ENCODE measurements at regions not wholly inside any gene's neighbourhood (a gene's known extent, or its start where the extent isn't known, plus 50 kb on each side); places are given as distances from the start of the nearest gene placed in this dataset.

DNA sequence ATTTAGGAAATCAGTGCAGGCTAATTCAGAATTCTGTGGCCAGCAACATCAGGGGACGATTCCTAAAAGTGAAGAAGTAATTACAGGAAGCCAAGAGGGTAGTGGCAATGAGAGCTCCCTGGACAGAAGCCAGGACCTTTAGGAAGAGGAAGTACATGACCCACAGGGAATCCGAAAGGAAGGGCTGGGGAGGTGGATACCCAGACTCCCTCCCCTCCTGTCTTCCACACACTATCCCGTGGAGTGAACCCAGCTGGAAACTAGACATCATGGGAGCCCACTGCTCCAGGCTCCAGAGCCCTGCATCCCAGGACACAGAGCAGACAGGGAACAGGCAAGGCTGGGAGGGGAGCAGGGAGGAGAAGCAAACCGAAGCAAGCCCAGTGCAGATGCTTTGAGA is 83.0 kb downstream of the SNX5 start:
- H3K27ac ChIP-seq = peak overlapping the region in 2 of 8 donors; percentile 13 to 37
- peak; percentile 47 for DNase-seq
- H3K9me3 ChIP-seq = peaks cover 0 to 14% (median 8%) of the 10 kb centered on the region in 8 donors
- no peaks in the 10 kb centered on the region for H3K36me3 ChIP-seq
- no peak overlapping the region for H3K4me3 ChIP-seq
- no peak for TF ChIP-seq POLR2A (IDR thresholded peaks at IDR 0.05)
- TF ChIP-seq POLR2AphosphoS5 (IDR thresholded peaks at IDR 0.05) = peak in 2 of 3 donors; percentile 45 to 55
- TF ChIP-seq, protein P1, sequence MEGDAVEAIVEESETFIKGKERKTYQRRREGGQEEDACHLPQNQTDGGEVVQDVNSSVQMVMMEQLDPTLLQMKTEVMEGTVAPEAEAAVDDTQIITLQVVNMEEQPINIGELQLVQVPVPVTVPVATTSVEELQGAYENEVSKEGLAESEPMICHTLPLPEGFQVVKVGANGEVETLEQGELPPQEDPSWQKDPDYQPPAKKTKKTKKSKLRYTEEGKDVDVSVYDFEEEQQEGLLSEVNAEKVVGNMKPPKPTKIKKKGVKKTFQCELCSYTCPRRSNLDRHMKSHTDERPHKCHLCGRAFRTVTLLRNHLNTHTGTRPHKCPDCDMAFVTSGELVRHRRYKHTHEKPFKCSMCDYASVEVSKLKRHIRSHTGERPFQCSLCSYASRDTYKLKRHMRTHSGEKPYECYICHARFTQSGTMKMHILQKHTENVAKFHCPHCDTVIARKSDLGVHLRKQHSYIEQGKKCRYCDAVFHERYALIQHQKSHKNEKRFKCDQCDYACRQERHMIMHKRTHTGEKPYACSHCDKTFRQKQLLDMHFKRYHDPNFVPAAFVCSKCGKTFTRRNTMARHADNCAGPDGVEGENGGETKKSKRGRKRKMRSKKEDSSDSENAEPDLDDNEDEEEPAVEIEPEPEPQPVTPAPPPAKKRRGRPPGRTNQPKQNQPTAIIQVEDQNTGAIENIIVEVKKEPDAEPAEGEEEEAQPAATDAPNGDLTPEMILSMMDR (IDR thresholded peaks at IDR 0.05 in 8 of 11, conservative IDR thresholded peaks at IDR 0.05 in 3 of 11) = no peak
- H3K27me3 ChIP-seq (replicated peaks in 1 of 7) = no peaks in the 10 kb centered on the region
- WGBS, 5 donors = 12 to 23% (median 20%) methylated on average over 4 of the region's 4 CpGs
- H3K4me1 ChIP-seq = peaks cover 15 to 48% (median 26%) of the 10 kb centered on the region in 6 donors
- intact Hi-C loops (cut with DNase I; ENCODE audit: low total_unique reads) = no loop called here

GRCh38 chr20:17885076-17885475 is 83.5 kb downstream of the SNX5 start:
- Histone ChIP-seq H3K4me1 (peaks cover 15 to 49% (median 27%) of the 10 kb centered on the region in 6 donors), H3K9me3 (peaks cover 0 to 10% (median 6%) of the 10 kb centered on the region in 8 donors), H3K27me3 (replicated peaks in 1 of 7) (no peaks in the 10 kb centered on the region), H3K36me3 (no peaks in the 10 kb centered on the region), H3K4me3 (no peak overlapping the region), H3K27ac (peak overlapping the region in 2 of 8 donors; percentile 13 to 37)
- no peak for TF ChIP-seq POLR2A (IDR thresholded peaks at IDR 0.05)
- TF ChIP-seq, protein P1 (IDR thresholded peaks at IDR 0.05 in 8 of 11, conservative IDR thresholded peaks at IDR 0.05 in 3 of 11) = no peak
- no peak for TF ChIP-seq POLR2AphosphoS5 (IDR thresholded peaks at IDR 0.05)
- DNase-seq = no peak
- intact Hi-C loops (cut with DNase I; ENCODE audit: low total_unique reads) = no loop called here
- 58 to 85% (median 85%) methylated on average over 3 of the region's 3 CpGs for WGBS, 5 donors

DNA sequence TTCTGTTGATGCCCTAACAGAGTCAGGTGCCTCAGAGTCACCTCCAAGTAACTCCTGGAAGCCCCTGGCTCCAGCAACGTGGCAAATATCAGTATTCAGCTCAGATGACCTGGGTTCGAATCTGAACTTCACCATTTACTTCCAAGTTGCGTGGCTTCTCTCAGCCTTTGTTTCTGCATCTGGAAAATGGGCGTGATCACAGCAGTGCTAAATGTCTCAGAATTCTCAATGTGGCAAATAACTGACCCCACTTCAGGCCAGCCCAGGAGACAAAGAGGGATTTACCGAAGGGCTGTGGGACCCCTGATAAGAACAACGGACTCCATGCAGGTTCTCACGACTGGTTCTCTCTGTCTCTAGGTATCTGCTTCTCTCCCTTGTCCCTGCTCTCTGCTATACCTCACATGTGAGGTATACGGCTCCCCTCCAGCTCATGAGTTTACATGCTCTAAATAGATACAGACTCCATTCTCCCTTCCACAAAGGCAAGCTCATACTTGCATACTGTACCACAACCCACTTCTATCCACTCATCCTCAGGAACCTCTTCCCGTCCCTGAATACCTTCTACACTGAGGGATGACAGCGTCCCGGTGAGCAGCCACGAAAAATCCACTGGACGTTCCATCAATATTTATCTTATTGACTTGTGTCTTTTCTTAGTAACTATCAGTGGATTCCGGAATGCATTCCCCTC is 84.1 kb downstream of the SNX5 start:
- WGBS, 5 donors = 80 to 88% (median 83%) methylated on average over 14 of the region's 14 CpGs
- peak; percentile 39 for DNase-seq
- intact Hi-C loops (cut with DNase I; ENCODE audit: low total_unique reads) = no loop called here
- Histone ChIP-seq H3K4me1 (peaks cover 18 to 55% (median 30%) of the 10 kb centered on the region in 6 donors), H3K9me3 (peaks cover 0 to 3% (median 3%) of the 10 kb centered on the region in 8 donors), H3K27me3 (replicated peaks in 1 of 7) (no peaks in the 10 kb centered on the region), H3K4me3 (no peak overlapping the region), H3K36me3 (no peaks in the 10 kb centered on the region), H3K27ac (no peak overlapping the region)
- TF ChIP-seq, protein P1 (IDR thresholded peaks at IDR 0.05 in 8 of 11, conservative IDR thresholded peaks at IDR 0.05 in 3 of 11) = no peak
- no peak for TF ChIP-seq POLR2A (IDR thresholded peaks at IDR 0.05)
- no peak for TF ChIP-seq POLR2AphosphoS5 (IDR thresholded peaks at IDR 0.05)

DNA sequence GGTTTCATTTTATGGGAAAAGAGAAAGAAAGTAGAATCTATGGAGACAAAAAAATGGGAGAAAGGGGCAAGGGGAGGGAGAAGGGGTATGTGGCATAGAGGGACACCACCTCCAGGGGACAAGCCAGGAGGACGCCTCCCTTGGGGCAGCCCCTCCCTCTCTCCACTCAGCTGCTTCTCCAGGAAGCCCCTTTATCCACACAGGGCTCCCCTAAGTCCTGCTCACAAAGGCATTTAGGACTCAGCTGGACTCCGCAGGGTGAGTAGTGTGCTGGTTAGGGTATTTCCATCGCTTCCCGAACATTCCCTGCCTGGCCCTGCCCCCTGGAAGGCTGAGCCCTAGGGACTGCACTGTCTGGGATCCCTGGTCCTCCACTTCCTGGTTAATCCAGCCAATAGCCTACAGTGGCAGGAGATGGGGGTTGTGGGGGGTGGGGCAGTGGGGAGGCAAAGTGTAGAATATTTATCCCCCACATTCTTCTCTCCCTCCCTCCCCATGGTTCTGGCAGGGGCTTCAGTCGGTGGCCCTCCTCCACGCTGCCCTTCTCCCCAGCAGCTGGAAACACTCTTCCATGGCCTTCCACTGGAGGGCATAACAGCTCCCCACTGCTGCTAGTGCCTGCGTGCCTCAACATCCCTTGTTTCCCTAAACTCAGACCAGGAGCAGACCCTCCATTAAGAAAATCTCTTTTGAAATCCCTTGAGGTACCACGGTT is 84.8 kb downstream of the SNX5 start:
- no peak for TF ChIP-seq POLR2AphosphoS5 (IDR thresholded peaks at IDR 0.05)
- TF ChIP-seq, protein P1 (IDR thresholded peaks at IDR 0.05 in 8 of 11, conservative IDR thresholded peaks at IDR 0.05 in 3 of 11) = no peak
- no peak for TF ChIP-seq POLR2A (IDR thresholded peaks at IDR 0.05)
- no peak overlapping the region for H3K4me3 ChIP-seq
- intact Hi-C loops (cut with DNase I; ENCODE audit: low total_unique reads) = no loop called here
- DNase-seq = peak; percentile 20
- no peaks in the 10 kb centered on the region for H3K27me3 ChIP-seq (replicated peaks in 1 of 7)
- no peak overlapping the region for H3K27ac ChIP-seq
- 73 to 92% (median 83%) methylated on average over 8 of the region's 8 CpGs for WGBS, 5 donors
- no peaks in the 10 kb centered on the region for H3K9me3 ChIP-seq
- H3K36me3 ChIP-seq = no peaks in the 10 kb centered on the region
- peaks cover 23 to 62% (median 35%) of the 10 kb centered on the region in 6 donors for H3K4me1 ChIP-seq
